ENCODE measurements at regions not wholly inside any gene's neighbourhood (a gene's known extent, or its start where the extent isn't known, plus 50 kb on each side); places are given as distances from the start of the nearest gene placed in this dataset.

DNA sequence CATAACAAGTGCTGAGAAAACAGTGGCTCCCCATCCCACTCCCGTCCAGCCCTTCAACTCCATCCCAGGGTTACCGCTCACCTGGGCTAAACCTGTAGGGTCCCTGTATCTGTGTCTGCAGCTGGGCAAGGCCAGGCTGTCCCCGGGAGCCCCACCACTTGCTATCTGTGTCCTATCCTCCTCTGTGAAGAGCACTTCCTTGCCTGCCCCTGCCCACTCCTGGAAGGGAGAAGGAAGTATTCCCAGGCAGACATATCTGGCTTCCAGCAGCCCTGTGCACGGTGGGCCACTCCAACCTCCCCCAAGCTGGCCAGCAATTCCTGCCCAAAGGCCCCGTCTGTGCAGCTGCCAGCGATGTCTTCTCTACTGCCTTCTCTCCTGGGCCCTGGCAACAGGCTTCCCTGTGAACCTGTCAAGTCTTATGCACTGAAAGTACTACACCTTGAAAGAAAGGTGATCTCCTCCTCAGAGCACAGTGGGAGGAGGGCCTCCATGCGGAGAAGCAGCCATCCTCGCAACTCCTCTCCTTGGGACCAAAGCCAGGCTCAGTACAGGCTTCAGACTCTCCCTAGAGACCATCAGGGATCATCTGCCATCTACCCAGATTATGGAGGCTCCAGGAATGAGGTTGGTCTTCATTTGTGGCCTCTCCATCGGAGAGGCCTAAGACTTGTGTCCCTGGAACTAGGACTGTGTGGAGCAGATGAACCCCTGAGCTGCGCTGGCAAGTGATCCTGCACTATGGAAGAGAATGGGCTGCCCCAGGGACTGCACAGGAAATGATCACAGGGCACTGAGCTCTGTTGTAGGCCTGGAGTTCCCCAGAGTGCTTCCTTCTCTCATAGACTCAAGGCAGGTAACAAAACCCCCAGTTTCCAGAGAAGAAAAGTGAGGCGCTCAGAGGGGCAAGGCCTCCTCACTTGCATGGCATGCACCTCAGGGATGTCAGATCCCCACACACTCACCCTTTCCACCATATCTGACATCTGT, 663.6 kb downstream of the BCL11B start:
- no peak for DNase-seq (ENCODE audit: low read depth in 4 of 4, low spot score in 1 of 4)

DNA sequence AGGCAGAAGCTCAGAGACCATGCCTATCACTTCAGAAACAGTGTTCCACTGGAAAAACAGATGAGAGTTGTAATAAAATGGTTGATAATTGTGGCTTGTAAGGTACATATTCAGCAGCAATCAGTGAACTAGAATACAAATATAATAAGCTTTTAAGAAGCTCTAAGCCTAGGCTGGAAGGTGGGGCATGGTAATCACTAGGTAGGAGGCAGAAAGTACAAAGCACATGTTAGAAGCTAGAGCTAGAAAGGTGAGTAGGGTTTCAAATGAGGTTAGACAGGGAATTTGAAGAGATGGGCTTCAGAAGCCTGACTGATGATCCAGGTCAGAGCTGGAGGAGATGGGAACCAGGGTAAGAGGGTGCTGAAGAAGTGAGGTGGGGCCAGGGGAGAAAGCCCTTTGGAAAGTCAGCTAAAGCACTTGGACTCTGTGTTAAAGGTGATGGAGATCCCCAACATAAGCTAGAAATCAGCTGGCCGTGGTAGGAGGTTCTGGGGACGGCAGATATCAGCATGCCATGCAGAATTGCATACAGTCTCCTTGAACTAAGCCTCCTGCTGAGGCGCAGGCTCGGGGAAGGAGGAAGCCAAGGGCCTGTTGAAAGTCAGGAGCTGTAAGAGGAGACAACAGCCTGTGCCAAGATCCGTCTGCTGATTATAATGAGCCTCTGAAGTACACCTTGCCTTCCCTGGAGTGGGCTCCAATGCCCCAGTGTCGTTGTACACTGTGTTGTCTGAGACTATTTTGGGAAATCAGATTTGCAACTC, 659.4 kb downstream of the BCL11B start:
- DNase-seq (ENCODE audit: low read depth in 4 of 4, low spot score in 1 of 4) = no peak

DNA sequence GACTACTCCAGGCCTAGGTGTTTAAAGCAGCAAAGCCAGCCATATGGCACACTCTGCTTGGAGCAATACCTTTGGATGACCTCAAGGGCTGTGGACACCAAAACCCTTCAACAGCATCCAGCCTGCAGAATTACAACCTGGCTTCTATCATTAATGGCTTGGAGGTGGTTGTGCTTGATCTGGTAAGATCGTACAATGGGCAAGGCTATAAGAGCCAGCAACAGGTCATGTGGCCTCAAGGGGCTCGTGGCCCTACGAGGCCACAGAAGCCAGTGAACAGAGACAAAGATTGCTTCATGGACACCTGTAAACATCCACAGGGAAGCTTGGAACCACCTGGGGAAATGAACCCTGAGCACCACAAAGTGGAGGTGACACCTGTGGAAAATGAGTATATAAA, 657.3 kb downstream of the BCL11B start:
- DNase-seq (ENCODE audit: low read depth in 4 of 4, low spot score in 1 of 4) = no peak

DNA sequence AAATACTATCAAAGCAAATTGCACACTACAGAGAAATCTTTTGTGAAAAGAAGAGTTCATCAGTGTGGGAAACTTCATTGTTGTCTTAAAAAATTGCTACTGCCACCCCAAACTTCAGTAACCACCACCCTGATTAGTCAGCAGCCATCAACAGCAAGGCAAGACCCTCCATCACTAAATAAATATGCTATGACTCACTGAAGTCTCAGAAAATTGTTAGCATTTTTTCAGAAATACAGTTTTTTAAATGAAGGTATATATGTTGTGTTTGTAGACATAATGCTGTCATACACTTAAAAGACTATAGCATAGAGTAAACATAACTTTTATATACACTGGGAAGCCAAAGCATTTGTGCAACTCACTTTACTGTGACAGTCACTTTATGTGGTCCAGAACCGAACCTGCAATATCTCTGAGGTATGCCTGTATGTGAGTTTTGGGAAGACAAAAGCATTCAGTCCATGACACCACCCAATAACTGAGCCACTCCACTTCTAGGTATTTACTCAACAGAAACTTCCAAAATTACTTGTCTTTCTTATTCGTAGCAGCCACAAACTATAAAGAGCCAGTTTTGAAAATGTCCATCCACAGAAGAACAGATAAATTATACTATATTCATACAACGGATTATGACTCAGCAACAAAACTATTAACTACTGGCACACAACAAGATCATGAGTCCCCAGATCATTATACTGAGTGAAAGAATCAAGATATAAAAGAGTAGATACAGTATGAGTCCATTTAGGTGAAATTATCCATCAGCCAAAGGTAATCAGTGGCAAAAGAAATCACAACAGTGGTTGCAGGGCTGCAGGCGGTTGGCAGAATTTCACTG, 649.6 kb downstream of the BCL11B start:
- DNase-seq (ENCODE audit: low read depth in 4 of 4, low spot score in 1 of 4) = no peak

DNA sequence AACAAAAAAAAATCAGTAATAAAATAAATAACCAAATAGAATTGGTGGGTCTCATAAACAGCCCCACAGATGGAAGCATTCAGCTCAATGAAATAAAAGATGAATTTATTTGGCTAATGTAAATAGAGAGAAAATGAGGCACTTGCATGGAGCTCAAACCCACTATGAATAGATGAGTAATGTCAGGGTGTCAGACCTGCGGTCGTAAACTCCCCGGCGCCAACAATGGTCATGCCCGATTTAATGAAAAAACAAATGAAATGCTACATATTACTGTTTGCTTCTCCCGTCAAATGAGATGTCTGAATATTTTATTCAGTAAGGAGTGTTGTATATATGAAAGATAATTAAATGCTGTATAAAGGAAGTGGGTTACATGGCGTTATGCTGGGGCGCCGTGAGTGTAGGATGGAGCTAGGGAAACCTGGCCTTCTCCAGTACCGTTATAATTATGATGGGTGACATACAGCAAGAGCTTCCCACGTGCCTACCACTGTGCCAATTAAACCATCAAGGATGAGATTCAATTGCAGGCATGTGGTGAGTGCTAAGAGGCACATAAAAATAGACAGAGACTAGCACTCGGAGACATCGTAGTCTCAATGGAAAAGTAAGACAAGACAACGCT, 648.1 kb downstream of the BCL11B start:
- no peak for DNase-seq (ENCODE audit: low read depth in 4 of 4, low spot score in 1 of 4)

DNA sequence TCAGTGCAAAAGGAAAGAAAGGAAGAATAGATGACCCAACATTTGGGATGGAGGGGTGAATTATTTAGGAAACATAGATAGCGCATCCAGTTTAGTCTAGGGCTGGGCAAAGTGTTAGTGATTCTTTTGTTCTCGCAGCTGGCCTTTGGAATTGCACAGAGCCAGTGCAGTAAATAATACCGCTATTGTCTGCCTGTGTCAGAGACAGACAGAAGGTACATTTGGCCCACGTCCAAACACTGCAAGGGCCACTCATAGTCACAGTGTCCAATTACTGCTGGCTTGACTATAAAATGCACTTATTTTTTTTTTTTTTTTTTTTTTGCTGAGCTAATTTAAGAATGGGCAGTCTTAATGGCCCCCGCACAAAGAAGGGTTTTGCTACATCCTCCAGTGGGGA, 638.6 kb downstream of the BCL11B start:
- DNase-seq (ENCODE audit: low read depth in 4 of 4, low spot score in 1 of 4) = no peak

DNA sequence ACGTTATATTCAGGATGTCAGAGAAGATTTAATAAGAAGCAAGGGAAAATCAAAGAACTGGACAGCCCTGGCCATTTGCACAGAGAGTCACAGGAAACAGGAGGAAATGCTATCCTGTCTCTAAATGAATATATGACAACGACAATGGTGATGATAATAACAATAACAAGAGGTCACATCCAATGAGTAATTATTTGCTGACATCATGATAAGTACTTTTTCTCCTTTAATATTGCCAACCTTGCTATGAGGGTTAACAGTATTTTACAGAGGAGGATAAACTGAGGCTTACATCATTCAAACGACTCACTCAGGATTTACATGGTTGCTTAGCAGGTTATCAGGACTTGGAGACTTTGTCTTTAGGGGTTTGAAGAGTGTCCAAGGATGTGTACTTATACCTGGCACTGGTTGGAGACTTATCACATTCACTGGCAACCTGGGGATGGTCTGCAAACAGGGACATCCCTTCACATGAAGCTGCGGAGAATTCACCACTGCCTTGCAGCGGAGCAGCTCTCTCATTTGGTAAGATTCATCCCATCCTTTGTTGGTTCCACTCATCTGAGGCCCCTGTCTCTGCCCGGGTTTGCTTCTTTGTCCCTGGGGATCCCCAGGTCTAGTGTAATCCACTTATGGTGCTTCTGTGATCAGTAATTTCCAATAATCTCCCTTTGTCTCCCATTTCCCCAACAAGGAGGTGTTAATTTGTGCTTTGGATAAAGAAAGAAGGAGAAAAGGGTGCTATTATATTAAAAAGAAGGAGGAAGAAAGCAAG, 637.8 kb downstream of the BCL11B start:
- no peak for DNase-seq (ENCODE audit: low read depth in 4 of 4, low spot score in 1 of 4)

DNA sequence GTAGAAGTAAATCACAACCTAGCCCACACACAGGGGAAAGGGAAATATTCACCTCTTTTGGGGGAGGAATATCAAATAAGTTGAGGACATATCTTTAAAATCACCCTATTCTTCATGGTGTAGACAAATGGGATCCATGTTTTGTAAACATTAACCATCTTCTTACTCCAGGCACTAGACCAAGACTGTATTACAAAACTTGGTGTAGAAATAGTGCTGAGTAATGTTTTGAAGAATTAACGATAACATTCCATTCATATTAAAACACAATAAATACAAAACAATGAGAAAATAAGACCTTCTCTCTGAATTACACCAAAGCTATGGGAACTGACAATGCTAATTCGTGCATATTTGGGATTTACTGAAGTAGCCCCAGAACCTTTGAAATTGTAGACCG, 633.6 kb downstream of the BCL11B start:
- no peak for DNase-seq (ENCODE audit: low read depth in 4 of 4, low spot score in 1 of 4)

DNA sequence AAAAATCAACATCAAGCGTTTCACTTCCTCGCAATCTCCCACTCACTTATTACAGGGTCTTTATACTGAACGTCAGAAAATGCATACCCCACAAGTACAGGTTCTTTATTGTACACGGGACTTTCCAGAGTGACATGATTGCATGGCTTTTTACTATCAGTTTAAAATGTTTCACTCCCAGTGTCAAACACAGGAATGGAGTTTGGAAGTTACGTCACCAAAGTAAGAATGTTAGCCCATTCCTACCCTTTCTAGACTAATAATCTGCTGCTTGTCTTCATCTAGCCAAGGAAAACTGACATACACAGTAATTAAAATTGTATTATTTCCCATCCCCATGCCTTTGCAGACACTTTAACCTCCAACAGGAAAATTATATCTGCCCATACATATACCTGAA, 624.2 kb downstream of the BCL11B start:
- DNase-seq (ENCODE audit: low read depth in 4 of 4, low spot score in 1 of 4) = no peak

DNA sequence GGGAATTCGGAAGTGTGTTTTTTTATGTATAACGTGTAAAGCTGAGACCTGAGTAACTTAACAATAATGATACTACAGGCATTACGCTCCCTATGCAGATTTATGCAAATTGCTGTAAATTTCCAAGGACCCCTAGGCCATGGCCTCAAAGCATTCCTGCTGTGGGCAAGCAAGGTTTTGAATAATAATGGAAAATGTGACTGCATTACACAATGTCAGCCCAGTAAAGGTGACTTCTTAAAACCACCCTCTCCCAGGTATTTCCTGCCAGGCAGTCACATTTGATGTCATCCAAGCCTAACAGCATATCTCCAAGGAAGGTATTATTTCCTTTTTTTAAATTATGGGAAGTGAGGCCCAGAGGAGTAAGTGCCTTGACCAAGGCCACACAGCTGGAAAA, 621.0 kb downstream of the BCL11B start:
- DNase-seq (ENCODE audit: low read depth in 4 of 4, low spot score in 1 of 4) = no peak

DNA sequence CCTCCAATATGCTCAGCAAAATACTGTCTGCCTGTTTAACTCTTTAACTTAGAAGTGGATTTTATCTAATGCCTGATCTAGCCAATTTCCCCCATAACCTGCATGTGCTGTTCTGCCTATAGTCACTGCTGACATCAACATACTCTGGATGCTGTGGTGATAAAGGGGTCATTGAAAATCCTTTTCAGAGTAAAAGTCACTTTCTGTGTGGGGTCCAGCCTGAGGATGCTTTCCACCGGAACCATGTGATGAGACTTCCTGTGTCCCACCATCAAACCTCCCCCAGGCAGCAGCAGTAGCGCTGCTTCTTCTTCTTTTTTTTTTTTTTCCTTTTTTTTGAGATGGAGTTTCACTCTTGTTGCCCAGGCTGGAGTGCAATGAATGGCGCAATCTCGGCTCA, 607.0 kb downstream of the BCL11B start:
- no peak for DNase-seq (ENCODE audit: low read depth in 4 of 4, low spot score in 1 of 4)

DNA sequence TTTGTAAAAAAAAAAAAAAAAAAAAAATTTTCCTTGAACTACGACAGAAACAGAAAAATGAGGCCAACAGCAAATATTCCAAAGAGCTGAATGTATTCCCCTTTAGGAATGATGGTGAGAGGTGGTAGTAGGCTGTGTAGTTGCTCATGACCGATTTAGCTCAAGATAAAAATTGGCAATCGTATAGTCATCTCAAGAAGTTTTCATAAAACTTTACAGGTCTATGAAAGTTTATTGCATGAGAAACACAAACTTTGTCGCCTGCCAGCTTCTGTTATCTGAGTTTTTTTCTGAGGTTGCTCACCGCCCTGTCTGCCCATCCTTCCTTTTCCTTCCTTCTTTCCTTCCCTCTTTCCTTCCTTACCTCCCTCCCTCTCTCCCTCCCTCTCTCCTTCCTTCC, 605.5 kb downstream of the BCL11B start:
- DNase-seq (ENCODE audit: low read depth in 4 of 4, low spot score in 1 of 4) = no peak

DNA sequence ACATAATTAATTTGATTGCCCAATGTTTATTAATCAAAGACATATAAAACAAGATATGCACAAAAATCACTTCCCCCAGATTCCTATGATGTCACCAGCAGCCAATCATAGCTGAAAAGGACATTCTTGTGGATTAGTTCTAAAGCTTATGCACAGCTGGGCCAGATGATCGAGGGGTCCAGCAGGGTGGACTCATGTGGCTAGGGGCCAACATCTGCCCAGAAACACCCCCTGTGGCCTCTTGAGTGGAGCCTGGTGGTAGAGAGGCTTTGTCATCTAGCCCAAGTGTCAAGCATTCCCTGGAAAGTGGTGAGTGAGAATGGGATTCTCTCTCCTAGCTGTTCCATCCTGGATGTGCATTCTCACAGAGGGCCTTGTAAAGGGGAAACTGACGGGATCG, 590.0 kb downstream of the BCL11B start:
- DNase-seq (ENCODE audit: low read depth in 4 of 4, low spot score in 1 of 4) = no peak

DNA sequence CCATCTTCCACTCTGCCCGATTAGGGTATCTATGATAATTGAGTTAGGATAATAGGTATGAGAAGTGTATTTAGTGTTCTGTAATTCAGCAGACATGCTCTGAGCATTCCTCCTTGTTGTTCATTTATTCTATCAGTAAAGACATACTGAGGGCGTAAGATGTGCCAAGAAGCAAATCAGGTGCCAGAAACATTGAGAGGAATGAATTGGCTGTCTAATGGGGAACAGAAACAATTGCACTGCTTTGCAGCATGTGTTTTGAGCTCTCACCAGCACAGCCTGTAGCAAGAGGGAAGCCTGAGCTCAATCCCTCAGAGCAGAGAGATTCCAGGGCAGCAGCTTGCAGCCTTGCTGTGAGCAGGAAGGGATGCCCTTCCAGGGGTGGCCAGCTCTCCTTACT, 589.3 kb downstream of the BCL11B start:
- no peak for DNase-seq (ENCODE audit: low read depth in 4 of 4, low spot score in 1 of 4)

DNA sequence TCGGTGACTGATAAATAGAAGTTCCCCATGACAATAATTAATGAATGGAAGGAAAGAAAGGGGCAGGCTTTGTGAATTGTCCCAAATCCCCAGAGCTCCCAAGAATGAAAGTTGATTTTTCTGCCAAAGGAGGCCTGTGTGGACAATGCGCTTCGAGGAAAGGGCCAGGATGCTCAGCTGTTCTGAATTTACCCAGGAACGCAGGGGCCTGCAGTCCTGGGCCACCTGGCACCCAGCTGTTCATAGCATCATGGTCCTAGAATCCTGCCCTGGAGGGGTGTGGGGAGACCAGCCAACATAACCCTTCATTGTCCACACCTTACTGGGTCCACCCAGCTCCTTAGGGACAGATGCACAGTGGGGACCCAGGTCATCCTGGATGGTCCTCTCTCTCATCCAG, 587.5 kb downstream of the BCL11B start:
- DNase-seq (ENCODE audit: low read depth in 4 of 4, low spot score in 1 of 4) = no peak

DNA sequence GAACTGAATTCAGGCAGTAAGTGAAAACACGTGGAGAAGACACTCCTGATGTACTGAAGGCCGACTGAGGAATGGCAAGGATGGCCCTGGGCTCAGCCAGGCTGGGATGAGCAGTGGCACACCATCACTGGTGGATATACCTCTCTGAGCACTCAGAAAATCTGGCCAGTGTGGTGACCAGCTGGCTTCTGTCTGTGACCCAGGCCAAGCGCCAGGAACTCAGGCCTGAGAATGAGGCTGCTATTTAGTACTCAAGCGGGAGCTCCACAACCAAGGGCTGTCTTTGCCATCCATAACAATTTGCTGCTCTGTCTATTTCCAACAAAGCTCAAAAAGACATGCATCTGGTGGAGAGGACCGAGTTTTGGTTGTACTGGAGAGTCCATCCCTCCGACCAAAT, 586.3 kb downstream of the BCL11B start:
- DNase-seq (ENCODE audit: low read depth in 4 of 4, low spot score in 1 of 4) = no peak

DNA sequence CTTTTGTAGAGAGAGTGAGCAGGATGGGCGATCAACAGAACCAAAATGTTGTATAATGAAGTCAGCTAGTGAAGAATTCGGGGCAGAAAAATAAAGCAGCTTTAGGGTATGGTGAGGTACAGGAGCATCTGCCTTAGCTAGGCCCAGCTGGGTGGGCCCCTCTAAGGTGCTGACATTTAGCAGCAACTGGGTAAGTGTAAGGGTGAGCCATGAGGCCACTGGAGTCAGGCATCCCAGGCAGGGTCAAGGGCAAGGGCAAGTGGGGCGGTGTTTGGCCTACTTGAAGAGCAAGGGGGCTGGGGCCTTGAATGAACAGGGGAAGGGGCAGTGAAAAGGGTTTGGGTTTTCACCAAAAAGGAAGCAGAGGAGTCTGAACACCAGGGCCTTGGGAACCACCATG, 583.6 kb downstream of the BCL11B start:
- DNase-seq (ENCODE audit: low read depth in 4 of 4, low spot score in 1 of 4) = no peak

DNA sequence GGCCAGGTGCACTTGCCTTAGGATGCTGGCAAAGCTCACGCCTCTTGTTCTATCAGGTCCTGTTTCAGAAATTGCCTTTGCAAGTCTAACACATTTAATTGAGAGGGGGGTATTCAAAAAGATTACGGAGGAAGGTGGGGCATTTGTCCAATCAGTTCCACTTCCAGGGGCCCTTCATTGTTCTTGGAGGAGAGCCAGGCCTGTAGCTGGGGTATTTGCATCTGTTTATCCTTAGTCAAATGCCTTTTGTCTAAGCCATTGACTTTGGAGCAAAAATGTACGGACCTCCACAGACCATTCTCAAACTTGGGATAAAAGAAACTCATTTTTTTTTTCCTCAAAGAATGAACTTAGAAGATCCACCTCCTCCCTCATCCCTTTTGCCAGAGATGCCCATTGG, 582.0 kb downstream of the BCL11B start:
- no peak for DNase-seq (ENCODE audit: low read depth in 4 of 4, low spot score in 1 of 4)

DNA sequence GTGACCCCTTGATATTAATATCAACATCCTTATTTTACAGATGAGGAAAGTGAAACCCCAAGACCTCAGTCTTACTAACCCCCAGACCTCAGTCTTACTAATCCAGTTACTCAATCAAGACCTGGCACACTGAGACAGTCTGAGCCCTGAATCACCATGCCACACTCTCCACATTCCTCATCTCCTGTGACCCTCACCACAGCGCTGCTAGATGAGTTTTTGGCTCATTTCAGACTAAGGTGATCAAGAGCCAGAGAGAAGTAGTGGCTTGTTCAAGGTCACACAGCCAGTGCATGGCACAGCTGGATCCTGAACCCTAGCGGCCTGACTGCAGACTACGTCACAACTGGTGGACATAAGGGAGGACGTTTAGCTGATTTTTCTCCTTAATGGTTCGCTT, 579.2 kb downstream of the BCL11B start:
- no peak for DNase-seq (ENCODE audit: low read depth in 4 of 4, low spot score in 1 of 4)

DNA sequence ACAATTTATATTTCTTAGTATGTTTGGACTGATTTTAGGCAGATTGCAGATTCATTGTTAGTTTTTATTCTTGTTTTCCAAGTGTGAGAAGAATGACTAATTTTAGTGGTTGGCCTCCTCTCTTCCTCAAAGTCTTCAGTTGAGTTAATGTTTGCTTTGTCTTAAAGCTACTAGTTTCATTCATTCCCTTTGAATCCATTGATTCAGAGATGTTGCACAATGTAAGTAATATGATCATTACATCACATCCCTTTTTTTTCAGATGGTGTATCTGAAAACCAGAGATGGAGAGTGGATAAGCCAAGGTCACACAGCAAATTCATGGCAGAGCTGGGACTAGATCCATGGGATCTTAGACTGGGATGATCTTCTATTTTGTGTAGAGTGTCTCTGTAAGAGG, 577.5 kb downstream of the BCL11B start:
- no peak for DNase-seq (ENCODE audit: low read depth in 4 of 4, low spot score in 1 of 4)
